NCI-H1436 (cell line): ENCODE measurements at regions not wholly inside any gene's neighbourhood (a gene's known extent, or its start where the extent isn't known, plus 50 kb on each side); places are given as distances from the start of the nearest gene placed in this dataset.
"Not testable (repeated sequence)": the region's sequence is repeated elsewhere in the genome, so short reads cannot be mapped to it uniquely, and the experiment has no call there.

ENCODE experiments used
- DNase-seq: peaks from one replicate; lab custom pipeline; 2025; lab: John Stamatoyannopoulos, UW

GRCh38 chr4:145295547-145295946, 115.2 kb upstream of the OTUD4 start:
- no peak for DNase-seq

DNA sequence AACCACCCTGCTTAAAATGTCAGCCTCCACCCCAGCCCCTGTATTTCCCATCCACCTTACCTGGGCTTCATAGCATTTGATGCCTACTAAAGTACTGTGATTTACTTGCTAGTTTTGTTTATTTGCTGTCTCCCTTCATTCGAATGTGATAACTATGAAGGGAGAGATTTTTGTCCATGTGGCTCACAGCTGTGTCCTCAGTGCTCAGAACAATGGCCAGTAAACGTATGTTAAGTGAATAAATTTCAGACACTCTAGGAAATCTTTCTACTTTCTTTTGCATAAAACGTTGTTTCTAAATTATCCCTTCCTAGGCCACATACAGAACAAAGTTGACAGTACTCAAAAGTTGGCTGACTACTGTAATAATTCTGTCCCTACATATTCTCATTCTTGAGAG, 114.7 kb upstream of the OTUD4 start:
- no peak for DNase-seq

GRCh38 chr4:145293658-145294057, 113.3 kb upstream of the OTUD4 start:
- DNase-seq: no peak

DNA sequence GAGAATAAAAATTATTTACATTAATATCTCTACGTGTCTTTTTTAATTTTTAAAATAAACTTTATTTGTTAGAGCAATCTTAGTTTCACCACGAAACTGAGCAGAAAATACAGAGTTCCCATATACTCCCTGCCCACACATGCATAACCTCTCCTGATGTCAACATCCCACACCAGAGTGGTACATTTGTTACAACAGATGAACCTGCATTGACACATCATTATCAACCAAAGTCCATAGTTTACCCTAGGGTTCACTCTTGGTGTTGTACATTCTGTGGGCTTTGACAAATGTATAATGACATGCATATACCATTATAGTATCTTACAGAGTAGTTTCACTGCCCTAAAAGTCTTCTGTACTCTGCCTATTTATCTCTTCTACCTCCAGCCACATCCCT, 110.6 kb upstream of the OTUD4 start:
- no peak for DNase-seq

GRCh38 chr4:145289403-145290076, 109.2 kb upstream of the OTUD4 start:
- DNase-seq: no peak

DNA sequence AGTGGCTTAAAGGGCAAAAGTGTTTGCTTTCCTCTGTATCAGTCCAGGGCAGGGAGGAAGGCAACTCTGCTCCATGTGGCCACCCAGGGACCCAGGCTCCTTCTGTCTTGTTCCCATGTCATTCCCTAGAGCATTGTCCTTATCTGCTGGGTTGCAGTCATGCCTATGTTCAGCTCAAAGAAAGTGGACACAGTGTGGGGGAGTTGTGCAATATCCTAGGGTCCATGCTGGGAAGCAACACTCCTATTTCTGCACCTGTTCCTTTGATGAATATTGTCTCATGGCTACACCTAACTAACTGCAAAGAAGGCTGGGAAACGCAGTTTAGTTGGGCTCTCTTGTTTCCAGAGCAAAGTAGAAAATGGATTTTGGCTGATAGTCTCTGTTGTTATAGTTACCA, 107.0 kb upstream of the OTUD4 start:
- no peak for DNase-seq

GRCh38 chr4:145285928-145286327, 105.5 kb upstream of the OTUD4 start:
- no peak for DNase-seq

DNA sequence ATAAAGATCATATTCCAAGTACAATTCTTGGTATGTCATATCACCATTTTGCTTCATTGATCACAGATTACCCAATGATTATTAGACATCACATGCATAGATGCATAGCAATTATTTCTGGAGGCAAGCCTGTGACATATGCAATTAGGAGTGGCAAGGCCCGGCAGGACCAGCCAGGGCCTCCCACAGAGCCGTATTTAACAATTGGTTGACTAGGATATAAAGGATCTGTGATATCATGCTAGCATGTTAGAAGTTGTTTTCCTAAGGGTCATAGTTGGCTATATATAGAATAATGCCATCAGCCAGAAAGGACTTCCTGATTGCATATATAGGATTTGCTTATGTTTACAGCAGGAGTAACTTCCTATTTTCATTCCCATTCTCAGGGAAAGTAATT, 103.5 kb upstream of the OTUD4 start:
- DNase-seq: no peak

- no peak for DNase-seq
These were observed 101.6 kb upstream of the OTUD4 start for GRCh38 chr4:145281951-145282350.

- DNase-seq: no peak
These were observed 100.8 kb upstream of the OTUD4 start for GRCh38 chr4:145281224-145281623.

GRCh38 chr4:145280541-145280940, 100.2 kb upstream of the OTUD4 start:
- DNase-seq: no peak

GRCh38 chr4:145279122-145279960, 99.0 kb upstream of the OTUD4 start:
- no peak for DNase-seq

- DNase-seq: no peak
These were observed 98.1 kb upstream of the OTUD4 start for GRCh38 chr4:145278341-145279121.

GRCh38 chr4:145277011-145277410, 96.6 kb upstream of the OTUD4 start:
- no peak for DNase-seq

- DNase-seq: no peak
These were observed 95.7 kb upstream of the OTUD4 start for GRCh38 chr4:145276050-145276449.

GRCh38 chr4:145271194-145271593, 90.8 kb upstream of the OTUD4 start:
- no peak for DNase-seq

DNA sequence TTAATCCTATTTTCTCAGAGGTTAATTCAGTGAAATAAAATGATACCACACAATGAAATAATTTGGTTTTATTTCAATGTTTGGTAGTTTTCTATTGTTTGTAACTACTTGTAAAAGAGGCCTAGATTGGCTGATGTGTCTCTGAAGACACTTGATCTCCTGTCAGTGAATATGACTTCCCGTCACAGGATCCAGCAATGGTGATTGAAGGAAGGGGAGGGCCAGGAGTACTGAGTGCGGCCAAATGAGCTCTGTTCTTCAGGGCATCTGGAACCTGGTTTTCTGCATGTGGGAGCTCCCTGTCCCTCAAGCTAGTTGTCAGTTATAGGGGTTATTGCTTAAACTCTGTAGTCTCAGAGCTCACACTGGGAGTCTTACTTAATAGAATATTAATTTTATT, 86.5 kb upstream of the OTUD4 start:
- no peak for DNase-seq

GRCh38 chr4:145260091-145260490, 79.7 kb upstream of the OTUD4 start:
- no peak for DNase-seq

GRCh38 chr4:145255311-145255710, 74.9 kb upstream of the OTUD4 start:
- DNase-seq: not testable (repeated sequence)

- DNase-seq: no peak
These were observed 71.8 kb upstream of the OTUD4 start for GRCh38 chr4:145252190-145252589.

DNA sequence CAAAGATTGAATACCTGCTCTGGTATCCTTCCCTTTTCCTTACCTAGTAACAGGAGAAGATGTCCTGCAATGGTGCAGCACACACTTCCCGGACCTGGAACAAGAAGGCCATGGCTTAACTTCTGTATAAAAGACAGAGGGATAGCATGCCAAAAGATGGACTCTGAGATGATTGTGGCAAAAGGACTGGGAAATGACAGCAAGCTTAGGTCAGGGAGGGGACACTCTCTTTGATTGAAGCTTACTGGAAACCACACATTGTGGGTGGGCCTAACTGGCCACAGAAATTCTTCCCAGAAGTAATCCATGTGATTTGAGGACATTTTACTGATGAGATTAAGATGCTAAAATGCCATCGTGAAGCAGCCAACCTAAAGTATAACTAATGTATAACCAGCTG, 71.0 kb upstream of the OTUD4 start:
- no peak for DNase-seq

DNA sequence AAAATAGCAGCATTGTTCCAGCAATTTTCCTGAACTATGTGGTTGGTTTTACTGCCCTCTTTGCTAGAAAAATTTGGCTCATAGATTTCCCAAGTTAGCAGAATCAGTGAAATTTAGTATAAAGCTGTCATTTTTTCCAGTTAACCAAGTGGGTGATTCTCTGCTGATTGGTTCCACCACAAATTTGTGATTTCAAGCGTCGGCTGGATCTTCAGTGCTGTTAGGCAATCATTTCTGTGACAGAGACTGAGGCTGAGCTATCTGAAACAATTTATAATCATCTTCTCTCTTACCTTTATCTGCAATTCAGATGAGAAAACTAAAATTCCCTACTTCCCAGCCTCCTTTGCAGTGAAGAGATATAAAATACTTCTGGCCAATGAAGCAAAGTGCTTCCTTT, 68.6 kb upstream of the OTUD4 start:
- no peak for DNase-seq

- no peak for DNase-seq
These were observed 68.1 kb upstream of the OTUD4 start for GRCh38 chr4:145248502-145248901.
